GM18907 (cell line): ENCODE measurements at regions not wholly inside any gene's neighbourhood (a gene's known extent, or its start where the extent isn't known, plus 50 kb on each side); places are given as distances from the start of the nearest gene placed in this dataset.

Source experiments
- ATAC-seq: cut with Tn5 transposase; IDR thresholded peaks from one replicate; pipeline ENCODE4 v1.9.1; 2021; ENCODE audit warnings: mild to moderate bottlenecking, moderate library complexity; ENCODE audit not compliant: unreplicated experiment

DNA sequence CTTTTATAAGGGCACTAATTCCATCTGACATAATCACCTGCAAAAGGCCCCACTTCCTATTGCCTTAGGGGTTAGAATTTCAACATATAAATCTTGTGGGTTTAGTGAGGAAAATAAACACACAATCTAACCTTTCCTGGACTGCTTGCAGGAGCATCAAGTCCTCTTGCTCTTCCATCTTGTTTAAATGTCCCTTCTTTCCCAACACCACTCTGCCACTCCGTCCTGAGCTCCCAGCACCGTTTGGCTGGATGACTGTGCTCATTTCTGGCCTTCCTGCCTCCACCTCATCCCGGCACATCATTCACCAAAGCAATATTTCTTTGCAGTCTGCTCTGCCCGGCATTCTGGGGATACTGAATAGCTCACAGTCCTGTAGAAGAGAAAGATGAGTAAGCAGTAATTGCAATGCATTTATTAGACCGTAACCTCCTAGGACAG lies 247.8 kb downstream of the BCL2 start:
- ATAC-seq, result no peak

DNA sequence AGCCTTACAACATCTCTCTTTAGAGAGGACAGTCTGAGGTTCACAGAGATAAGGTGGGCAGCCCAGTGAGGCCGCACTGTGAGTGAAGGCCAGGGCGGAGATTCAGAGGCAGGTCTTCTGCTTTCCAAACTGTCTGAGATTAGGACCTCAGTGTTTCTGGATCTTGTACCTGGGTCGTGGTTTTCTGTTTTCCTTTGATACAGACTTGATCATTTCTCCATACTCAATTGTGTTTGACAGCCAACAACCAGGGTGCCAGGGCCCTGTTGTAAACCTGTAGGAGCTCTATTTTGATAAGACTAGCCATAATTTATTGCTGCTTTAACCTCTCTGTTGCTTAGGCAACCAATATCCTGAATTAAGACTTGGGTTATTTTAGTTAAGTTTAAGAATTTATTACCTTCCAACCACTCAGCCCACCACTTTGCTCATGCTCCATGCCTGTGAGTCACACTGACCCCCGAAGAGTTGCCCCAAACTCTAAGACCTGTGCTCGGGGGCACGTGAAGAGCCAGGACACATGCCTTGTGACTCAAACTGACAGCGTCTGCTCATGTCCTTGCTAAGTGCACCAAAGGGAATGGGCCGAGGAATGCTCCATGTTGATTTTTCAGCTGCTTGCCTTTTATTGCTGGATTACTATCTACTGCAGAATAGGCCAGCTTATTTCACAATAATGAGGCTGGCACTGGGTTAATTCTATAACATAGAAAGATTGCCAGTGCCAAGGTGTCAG lies 248.6 kb downstream of the BCL2 start:
- ATAC-seq, result no peak

GRCh38 chr18:63069496-63069895 lies 250.1 kb downstream of the BCL2 start:
- no peak for ATAC-seq

DNA sequence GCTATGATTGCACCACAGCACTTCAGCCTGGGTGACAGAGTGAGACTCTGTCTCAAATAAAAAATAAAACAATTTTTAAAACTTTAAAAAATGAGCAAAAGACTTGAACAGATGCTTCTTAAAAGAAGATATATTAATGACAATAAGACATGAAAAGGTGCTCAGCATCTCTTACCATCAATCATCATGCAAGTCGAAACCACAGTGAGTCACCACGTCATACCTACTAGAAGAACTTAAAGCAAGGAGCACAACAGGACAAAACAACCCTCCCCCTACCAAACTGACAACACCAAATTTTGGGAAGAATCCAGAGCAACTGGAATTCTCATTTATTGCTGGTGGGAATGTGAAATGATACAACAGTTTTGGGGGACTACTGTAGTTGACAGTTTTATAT lies 251.6 kb downstream of the BCL2 start:
- ATAC-seq, result no peak

DNA sequence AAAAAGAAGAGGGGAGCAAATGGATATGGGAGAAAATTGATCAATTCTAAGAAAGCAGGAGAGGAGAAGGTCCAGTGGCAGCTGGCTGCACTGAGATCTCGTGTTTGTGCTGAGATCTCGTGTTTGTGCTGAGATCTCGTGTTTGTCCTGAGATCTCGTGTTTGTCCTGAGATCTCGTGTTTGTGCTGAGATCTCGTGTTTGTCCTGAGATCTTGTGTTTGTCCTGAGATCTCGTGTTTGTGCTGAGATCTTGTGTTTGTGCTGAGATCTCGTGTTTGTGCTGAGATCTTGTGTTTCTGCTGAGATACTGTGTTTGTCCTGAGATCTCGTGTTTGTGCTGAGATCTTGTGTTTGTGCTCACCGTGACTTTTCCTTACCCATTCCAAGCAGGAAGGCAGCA lies 254.4 kb downstream of the BCL2 start:
- no peak for ATAC-seq

DNA sequence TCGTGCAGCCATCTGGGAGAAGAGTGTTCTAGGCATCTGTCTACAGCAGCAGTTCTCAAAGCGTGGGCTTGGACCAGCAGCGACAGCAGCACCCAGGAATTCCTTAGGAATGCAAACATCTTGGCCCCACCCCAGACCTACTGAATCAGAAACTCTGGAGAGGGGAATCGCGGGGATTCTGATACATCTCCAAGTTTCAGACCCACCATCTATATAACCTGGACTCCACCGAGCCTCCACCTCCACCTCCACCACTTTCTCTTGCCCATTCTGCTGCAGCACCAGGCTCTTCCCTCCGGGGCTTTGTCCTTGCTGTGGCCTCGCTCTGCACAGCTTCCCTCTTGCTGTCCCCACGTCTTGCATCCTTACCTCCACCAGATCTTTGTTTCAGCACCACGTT lies 256.4 kb downstream of the BCL2 start:
- no peak for ATAC-seq

DNA sequence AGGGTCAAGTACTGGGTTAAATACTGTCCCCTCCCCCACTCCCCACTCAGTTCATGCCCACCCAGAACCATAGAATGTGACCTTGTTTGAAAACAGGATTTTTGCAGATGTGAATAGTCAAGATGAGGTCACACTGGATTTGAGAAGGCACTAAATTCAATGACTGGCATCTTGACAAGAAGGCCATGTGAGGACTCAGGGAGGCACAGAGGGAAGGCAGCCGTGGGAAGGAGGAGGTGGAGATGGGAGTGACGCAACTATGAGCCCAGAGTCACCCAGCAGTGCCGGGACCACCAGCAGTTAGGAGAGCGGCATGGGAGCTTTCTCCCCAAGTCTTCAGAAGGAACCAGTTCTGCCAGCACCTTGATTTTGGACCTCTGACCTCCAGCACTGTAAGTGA lies 257.3 kb downstream of the BCL2 start:
- ATAC-seq, result no peak

DNA sequence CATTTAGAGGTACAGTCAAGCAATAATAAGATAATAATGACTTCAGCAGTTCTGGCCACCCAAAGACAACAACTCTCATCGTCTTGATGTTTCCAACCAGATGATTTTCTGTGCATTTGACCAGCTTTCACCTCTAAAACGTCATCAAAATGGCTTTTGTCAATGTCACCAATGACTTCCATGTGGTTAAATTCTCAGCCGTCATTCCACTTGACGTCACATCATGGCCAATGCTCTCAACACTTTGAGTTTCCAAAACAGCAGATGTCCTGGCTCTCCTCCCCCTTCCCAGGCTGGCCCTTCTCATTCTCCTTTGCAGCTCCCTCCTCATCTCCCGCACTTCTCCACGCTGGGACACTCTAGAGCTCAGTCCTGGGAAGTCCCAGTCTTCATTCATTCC lies 258.3 kb downstream of the BCL2 start:
- no peak for ATAC-seq

- no peak for ATAC-seq
Measured at GRCh38 chr18:63058521-63058920, 261.0 kb downstream of the BCL2 start.

GRCh38 chr18:63057707-63058106 lies 261.9 kb downstream of the BCL2 start:
- no peak for ATAC-seq

DNA sequence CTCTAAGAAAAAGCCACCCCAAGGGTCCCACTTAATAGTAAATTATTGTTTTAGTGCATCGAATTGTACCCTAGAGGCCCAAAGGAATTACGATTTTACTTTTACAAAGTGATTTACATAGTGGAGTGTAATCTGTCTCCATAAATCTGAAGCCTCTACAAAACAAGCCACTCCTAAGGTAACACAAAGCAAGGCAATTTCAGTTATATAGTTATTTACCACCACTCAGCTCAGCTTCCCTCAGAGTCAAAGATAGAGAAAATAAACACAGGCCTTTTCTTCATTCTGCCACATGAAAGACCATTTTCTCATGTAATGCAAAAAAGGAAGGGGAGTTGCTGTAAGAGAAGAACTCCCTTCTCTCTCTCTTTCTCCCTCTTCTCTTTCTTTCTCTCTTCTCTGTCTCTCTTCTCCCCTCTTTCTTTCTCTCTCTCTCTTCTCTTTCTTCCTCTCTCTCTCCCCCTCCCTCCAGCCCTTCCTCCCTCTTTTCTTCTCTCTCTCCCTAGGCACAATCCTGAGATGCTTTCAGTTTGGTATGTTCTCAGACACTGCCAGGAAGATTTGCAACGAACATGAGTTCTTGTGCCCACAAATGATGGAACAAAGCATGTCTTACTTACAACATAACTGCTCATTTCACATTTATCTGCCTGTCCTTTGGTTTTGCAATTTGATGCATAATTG lies 264.5 kb downstream of the BCL2 start:
- no peak for ATAC-seq

DNA sequence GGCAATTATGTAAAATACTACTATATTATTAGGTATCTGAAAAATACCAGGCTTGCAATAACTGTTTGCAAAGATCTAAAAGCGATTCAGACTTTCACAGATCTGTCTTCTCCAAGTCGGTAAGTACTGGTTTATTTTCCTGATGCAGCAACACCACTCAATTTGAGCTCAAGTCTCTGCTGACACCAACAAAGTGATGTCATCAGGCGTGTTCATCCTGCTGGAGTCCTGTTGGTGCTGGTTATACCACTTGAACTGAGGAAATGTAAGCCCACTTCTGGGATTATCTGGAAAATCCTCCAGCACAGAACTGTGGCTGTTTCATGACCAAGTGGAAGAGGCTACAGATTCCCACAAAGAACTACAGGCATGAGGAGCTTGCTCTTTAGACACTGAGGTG lies 267.6 kb downstream of the BCL2 start:
- ATAC-seq, result no peak

- peak; percentile 60 for ATAC-seq
Measured at GRCh38 chr18:63050667-63051395, 268.7 kb downstream of the BCL2 start.

DNA sequence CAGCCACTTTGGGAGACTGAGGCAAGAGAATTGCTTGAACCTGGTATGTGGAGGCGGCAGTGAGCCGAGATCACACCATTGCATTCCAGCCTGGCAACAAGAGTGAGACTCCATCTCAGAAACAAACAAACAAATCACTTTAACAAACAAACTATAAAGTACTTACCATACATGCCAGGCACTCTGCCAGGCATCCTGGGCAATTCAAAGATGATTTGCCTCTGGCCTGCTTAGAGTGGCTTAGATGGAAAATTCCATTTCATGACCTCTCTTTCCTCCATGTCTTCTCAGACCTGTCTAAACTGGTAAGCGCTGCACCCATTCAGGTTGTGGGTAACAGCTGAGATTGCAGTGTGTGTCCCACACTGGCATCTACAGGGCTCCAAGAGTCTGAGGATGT lies 273.2 kb downstream of the BCL2 start:
- no peak for ATAC-seq

DNA sequence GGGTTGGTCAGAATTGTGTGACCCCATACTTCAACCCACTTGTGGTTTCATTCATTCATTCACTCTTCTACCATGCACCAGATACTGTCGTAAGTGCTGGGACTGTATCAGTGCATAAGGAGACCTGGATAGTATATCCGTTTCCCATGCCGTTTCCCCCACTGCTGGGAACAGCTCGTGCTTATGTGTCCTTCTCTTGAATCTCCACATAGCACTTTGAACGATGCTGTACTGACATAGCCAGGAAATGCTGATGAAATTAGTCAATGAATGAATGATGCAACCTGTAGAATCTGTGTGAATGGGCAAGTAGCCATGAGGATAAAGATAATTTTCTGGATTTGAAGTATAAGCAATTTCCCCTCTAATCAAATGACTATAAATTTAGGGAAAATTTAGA lies 276.1 kb downstream of the BCL2 start:
- ATAC-seq, result no peak

DNA sequence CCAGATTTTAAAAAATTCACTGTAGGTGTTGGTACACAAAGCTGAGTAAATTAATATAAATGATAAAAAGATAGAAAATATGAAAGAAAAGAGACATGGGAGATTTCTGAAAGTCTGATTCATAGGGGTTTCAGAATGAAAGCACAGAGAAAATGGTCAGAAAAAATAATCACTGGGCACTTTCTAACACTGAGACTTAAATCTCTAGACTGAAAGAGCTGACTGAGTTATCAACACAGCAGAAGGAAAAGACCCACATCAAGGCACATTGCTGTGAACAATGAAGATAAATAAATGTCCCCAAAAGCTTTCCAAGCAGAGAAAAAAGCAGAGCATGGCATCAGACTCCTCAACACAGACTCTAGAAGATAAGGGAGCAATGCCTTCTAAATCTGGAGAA lies 277.2 kb downstream of the BCL2 start:
- ATAC-seq, result no peak

DNA sequence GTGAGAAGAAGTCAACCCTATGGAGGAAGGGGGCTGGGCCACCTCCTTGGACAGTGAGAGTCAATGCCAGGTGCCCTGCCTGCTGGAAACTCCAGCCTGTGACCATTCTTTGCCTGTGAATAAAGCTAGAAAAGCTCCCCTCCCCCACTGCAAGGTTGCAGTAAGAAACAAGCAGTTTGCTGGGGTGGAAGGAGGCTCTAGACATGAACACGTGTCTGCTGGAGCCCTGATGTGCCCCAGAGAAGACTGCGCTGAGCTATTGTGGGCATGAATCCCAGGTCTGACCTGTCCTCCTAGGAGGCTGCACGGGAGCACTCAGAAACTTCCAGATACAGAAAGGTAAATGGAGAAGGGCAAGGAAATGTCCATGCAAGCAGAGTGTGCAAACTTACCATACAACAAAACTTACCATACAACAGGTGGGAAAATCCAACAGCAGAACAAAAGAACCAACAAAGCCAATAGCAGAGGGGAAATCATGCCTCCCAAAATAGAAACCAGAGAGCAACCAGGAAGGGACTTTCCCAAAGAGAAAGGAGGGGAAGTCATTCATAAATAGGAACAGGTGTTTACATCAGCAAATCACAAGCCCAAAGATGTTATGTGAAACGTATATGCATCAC lies 278.7 kb downstream of the BCL2 start:
- ATAC-seq, result peak; percentile 82

GRCh38 chr18:63037491-63037890 lies 282.1 kb downstream of the BCL2 start:
- no peak for ATAC-seq

DNA sequence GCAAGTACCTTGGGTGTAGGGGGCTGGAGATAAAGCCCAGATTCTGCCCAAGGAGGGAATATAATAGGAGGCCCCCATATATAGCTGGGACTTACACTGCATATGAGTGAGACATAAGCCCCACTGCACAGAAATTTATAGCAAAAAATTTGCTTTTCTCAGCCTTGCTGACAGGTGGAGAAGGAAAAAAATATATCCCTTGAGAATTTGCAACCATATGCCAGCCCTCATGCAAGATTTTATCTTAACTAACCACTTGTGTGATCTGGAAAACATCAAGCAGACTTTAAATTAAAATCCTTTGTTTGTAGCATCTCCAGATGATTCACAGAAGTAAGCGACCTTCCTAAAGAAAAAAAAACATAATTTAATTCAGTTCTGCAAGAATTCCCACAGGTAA lies 288.2 kb downstream of the BCL2 start:
- no peak for ATAC-seq
